ENCODE measurements at regions not wholly inside any gene's neighbourhood (a gene's known extent, or its start where the extent isn't known, plus 50 kb on each side); places are given as distances from the start of the nearest gene placed in this dataset.

DNA sequence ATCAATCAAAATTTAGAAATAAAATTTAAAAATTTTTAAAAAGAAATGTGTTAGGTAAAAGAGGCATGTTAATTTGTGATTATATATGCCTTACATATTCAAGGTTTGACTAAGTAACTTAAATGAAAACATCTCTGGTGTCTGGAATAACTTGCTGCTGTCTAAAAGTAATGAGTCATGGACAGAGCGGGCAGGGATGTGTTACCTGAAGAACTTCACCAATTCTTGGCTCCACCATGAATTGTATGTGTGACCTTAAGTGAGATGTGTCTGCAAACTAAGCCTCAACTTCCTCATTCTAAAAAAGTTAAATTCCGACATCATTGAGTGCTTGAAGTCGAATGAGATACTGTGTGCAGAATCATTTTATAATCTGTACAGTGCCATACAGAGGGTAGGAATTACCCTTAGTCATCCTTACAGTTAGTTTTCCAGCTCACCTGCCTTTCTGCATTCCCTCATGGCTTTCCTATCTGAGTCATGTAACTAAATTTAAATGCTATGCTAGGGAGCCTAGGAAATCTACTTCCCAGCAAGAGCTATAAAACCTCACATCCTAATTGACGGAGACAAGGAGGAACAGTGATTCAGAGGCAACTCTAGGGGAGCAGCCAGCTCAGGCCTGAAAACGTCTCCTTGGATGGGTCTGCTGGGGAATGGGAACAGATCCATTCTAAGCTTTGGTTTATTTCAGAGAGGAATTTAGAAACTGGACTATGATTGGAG is 100.7 kb upstream of the TSPAN2 start:
- Histone ChIP-seq H3K4me1 (ENCODE audit: control insufficient read depth, insufficient read depth, low read length) (no peaks in the 10 kb centered on the region), H3K36me3 (ENCODE audit: control insufficient read depth in 2 of 2, insufficient read depth in 1 of 2, low read length in 2 of 2) (no peaks in the 10 kb centered on the region), H3K9me3 (ENCODE audit: control insufficient read depth, insufficient read depth, low read depth, low read length) (no peaks in the 10 kb centered on the region), H3K27ac (ENCODE audit: extremely low read depth, low read depth, low read length) (no peak overlapping the region), H3K4me3 (ENCODE audit: low read depth, low read length) (no peak overlapping the region)
- TF ChIP-seq CTCF (tag by site-specific recombination; IDR thresholded peaks at IDR 0.05) (no peak), ZNF394 (tag by site-specific recombination; IDR thresholded peaks at IDR 0.05; ENCODE audit: borderline replicate concordance) (no peak), MZF1 (tag by site-specific recombination; IDR thresholded peaks at IDR 0.05; ENCODE audit: borderline replicate concordance) (no peak), ZNF501 (tag by site-specific recombination; IDR thresholded peaks at IDR 0.05) (no peak), ZFHX2 (tag by site-specific recombination; conservative IDR thresholded peaks at IDR 0.05) (no peak), PRDM2 (tag by site-specific recombination; IDR thresholded peaks at IDR 0.05; ENCODE audit: borderline replicate concordance) (no peak), ZNF391 (tag by site-specific recombination; IDR thresholded peaks at IDR 0.05; ENCODE audit: borderline replicate concordance, low read depth) (no peak), ZNF560 (tag by site-specific recombination; IDR thresholded peaks at IDR 0.05; ENCODE audit: borderline replicate concordance) (no peak), REST (tag by site-specific recombination; IDR thresholded peaks at IDR 0.05) (no peak)
- TF ChIP-seq, protein P1, sequence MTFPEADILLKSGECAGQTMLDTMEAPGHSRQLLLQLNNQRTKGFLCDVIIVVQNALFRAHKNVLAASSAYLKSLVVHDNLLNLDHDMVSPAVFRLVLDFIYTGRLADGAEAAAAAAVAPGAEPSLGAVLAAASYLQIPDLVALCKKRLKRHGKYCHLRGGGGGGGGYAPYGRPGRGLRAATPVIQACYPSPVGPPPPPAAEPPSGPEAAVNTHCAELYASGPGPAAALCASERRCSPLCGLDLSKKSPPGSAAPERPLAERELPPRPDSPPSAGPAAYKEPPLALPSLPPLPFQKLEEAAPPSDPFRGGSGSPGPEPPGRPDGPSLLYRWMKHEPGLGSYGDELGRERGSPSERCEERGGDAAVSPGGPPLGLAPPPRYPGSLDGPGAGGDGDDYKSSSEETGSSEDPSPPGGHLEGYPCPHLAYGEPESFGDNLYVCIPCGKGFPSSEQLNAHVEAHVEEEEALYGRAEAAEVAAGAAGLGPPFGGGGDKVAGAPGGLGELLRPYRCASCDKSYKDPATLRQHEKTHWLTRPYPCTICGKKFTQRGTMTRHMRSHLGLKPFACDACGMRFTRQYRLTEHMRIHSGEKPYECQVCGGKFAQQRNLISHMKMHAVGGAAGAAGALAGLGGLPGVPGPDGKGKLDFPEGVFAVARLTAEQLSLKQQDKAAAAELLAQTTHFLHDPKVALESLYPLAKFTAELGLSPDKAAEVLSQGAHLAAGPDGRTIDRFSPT (tag by site-specific recombination; IDR thresholded peaks at IDR 0.05) = no peak
- POLR2A ChIA-PET = no interaction called here
- CTCF ChIA-PET = no interaction called here
